ENCODE measurements at regions not wholly inside any gene's neighbourhood (a gene's known extent, or its start where the extent isn't known, plus 50 kb on each side); places are given as distances from the start of the nearest gene placed in this dataset.

GRCh38 chr10:113240736-113241135 lies 290.7 kb downstream of the TCF7L2 start:
- TF ChIP-seq CTCF (IDR thresholded peaks at IDR 0.05) (no peak), POLR2AphosphoS5 (IDR thresholded peaks at IDR 0.05) (no peak), POLR2A (IDR thresholded peaks at IDR 0.05; ENCODE audit: low read depth) (no peak), EP300 (IDR thresholded peaks at IDR 0.05) (no peak)

Data from esophagus muscularis mucosa (tissue), 4 donors.